T-cell (primary cell): ENCODE measurements at regions not wholly inside any gene's neighbourhood (a gene's known extent, or its start where the extent isn't known, plus 50 kb on each side); places are given as distances from the start of the nearest gene placed in this dataset.

Experiments
- ATAC-seq, 4 experiments: fragments of 200-7000 bp in 3 of 4; fragments of 150-1000 bp in 1 of 4; cut with Tn5 transposase; replicated peaks in 1 of 4; 1 replicate in 3 of 4; 2 replicates in 1 of 4; pipeline ENCODE4 v1.10.0; 2021; ENCODE audit warnings: moderate library complexity in 3 of 4, mild to moderate bottlenecking in 2 of 4, moderate number of reproducible peaks in 1 of 4
- CTCF ChIA-PET, 2 donors: fragments of 300-600 bp; sonication (Branson Sonifier 250); formaldehyde crosslinking; loops; one replicate each; lab custom pipeline; 2022; ENCODE audit warnings: antibody characterized with exemption in 2 of 2; lab: Charles Lee
- POLR2A ChIA-PET, 2 donors: fragments of 300-600 bp; sonication (Branson Sonifier 250); formaldehyde crosslinking; loops; one replicate each; lab custom pipeline; 2022; ENCODE audit warnings: antibody characterized with exemption in 2 of 2; lab: Charles Lee
- DNase-seq, 35 experiments: peaks; one replicate each; pipeline versions ENCODE4 v3.0.0 to v3.0.0-alpha.2; 2013 to 2023
- H3K27ac ChIP-seq: one replicate; pipeline ENCODE4 v1.5.1; 2013; ENCODE audit warnings: low read length
- H3K27me3 ChIP-seq, 2 experiments: replicated peaks in 1 of 2; 1 replicate in 1 of 2; 2 replicates in 1 of 2; pipeline versions ENCODE4 v1.6.1 to v1.7.0; 2013; ENCODE audit warnings: low read length in 1 of 2, mixed read lengths in 1 of 2; ENCODE audit not compliant: control insufficient read depth in 2 of 2, insufficient read depth in 2 of 2; ENCODE audit errors: extremely low read depth in 1 of 2
- H3K36me3 ChIP-seq, 2 donors: 1 replicate in 1 of 2; 2 replicates in 1 of 2; pipeline versions ENCODE4 v1.6.1 to v1.7.0; 2013; ENCODE audit warnings: low read length in 1 of 2; ENCODE audit not compliant: control insufficient read depth in 2 of 2, insufficient read depth in 1 of 2; ENCODE audit errors: extremely low read depth in 1 of 2
- H3K4me1 ChIP-seq, 2 experiments: 1 replicate in 1 of 2; 2 replicates in 1 of 2; pipeline versions ENCODE4 v1.6.1 to v1.7.0; 2013; ENCODE audit warnings: low read length in 2 of 2, mixed read lengths in 1 of 2; ENCODE audit not compliant: insufficient read depth in 2 of 2, control insufficient read depth in 1 of 2; ENCODE audit errors: extremely low read depth in 1 of 2
- H3K4me3 ChIP-seq, 2 donors: 1 replicate in 1 of 2; 2 replicates in 1 of 2; pipeline versions ENCODE4 v1.5.1 to v1.7.0; 2013; ENCODE audit warnings: mild to moderate bottlenecking in 2 of 2, low read length in 1 of 2, moderate library complexity in 1 of 2; ENCODE audit not compliant: control insufficient read depth in 1 of 2; ENCODE audit errors: extremely low read depth in 1 of 2
- H3K9me3 ChIP-seq: 2 replicates; pipeline ENCODE4 v1.7.0; 2013
- H3K27ac Mint-ChIP-seq, 2 donors: one replicate each; pipeline ENCODE4 v1.8.0; 2020 to 2021; ENCODE audit warnings: mild to moderate bottlenecking in 2 of 2, mixed read lengths in 2 of 2
- H3K27me3 Mint-ChIP-seq, 2 donors: one replicate each; pipeline ENCODE4 v1.8.0; 2021 to 2022; ENCODE audit warnings: mixed read lengths in 2 of 2
- H3K36me3 Mint-ChIP-seq: one replicate; pipeline ENCODE4 v1.8.0; 2021; ENCODE audit warnings: mixed read lengths
- H3K4me1 Mint-ChIP-seq, 3 donors: one replicate each; pipeline ENCODE4 v1.8.0; 2020 to 2022; ENCODE audit warnings: mixed read lengths in 3 of 3, mild to moderate bottlenecking in 1 of 3
- H3K4me3 Mint-ChIP-seq, 3 donors: one replicate each; pipeline ENCODE4 v1.8.0; 2020 to 2022; ENCODE audit warnings: mild to moderate bottlenecking in 3 of 3, mixed read lengths in 3 of 3, moderate library complexity in 3 of 3
- H3K9me3 Mint-ChIP-seq, 3 donors: one replicate each; pipeline ENCODE4 v1.8.0; 2020 to 2022; ENCODE audit warnings: mixed read lengths in 3 of 3
- WGBS: methylation state at CpG from one replicate; pipeline ENCODE4 v1.1.5; 2013; ENCODE audit warnings: missing lambda C conversion rate; ENCODE audit not compliant: insufficient coverage; 5-methylcytosine and 5-hydroxymethylcytosine counted together

- H3K36me3 Mint-ChIP-seq: no peaks in the 10 kb centered on the region
- DNase-seq (no peak), ATAC-seq (no peak)
- Histone ChIP-seq H3K27me3 (no peaks in the 10 kb centered on the region), H3K27ac (no peak overlapping the region), H3K4me1 (no peaks in the 10 kb centered on the region), H3K9me3 (no peaks in the 10 kb centered on the region), H3K4me3 (no peak overlapping the region), H3K36me3 (no peaks in the 10 kb centered on the region)
- no CpG with 5 or more reads among the region's 4 CpGs for WGBS
- peaks cover under 1 to 19% of the 10 kb centered on the region in 2 donors for H3K27me3 Mint-ChIP-seq
- no peak overlapping the region for H3K27ac Mint-ChIP-seq
- H3K4me1 Mint-ChIP-seq: no peaks in the 10 kb centered on the region
- no peaks in the 10 kb centered on the region for H3K9me3 Mint-ChIP-seq
- ChIA-PET CTCF (interaction anchor here in 1 of 2 donors (0.6 to 0.7 kb wide), 2 partner anchors 66 to 1477 kb away, joined by 4 to 6 read pairs; no protein-coding TSS in a partner anchor), POLR2A (interaction anchor here in 1 of 2 donors (0.6 kb wide), 1 partner anchor 540 kb away, joined by 3 read pairs; no protein-coding TSS in a partner anchor)
- no peak overlapping the region for H3K4me3 Mint-ChIP-seq
Observed at GRCh38 chrX:109827772-109828171, 94.7 kb upstream of the ACSL4 start.

DNA sequence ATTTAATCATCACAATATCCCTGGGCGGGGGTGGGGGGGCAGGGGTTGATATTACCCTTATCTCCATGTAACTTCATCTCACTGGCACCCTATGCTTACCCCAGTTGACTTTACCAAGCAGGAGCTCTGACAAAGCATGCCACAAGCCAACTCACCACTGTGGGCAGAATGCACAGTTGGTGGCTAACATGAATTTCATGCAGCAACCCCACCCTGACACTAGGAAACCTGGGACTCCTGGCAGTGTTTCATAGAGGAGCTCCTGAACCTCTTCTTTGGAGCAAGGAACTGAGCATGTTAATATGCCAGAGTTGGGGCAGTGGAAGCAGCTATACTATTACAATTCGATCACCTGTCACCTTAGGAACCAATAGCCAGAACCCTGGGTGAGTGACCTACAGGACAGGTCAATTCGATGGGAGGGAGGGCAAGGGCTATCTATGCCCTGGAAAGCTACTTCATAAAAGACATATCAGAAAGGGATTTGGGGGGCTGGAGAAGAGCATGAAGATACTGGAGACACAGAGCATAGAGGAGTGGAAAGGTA lies 97.2 kb upstream of the ACSL4 start:
- no peak for DNase-seq
- Histone ChIP-seq H3K9me3 (no peaks in the 10 kb centered on the region), H3K4me1 (no peaks in the 10 kb centered on the region), H3K36me3 (no peaks in the 10 kb centered on the region), H3K4me3 (no peak overlapping the region), H3K27me3 (no peaks in the 10 kb centered on the region), H3K27ac (no peak overlapping the region)
- Mint-ChIP-seq H3K27me3 (peaks cover 2 to 27% of the 10 kb centered on the region in 2 donors), H3K36me3 (no peaks in the 10 kb centered on the region), H3K4me3 (no peak overlapping the region), H3K4me1 (no peaks in the 10 kb centered on the region), H3K27ac (no peak overlapping the region), H3K9me3 (no peaks in the 10 kb centered on the region)
- no peak for ATAC-seq
- CTCF ChIA-PET: interaction anchor here in 1 of 2 donors (0.6 kb wide), 1 partner anchor 111 kb away, joined by 3 read pairs; no protein-coding TSS in a partner anchor
- no CpG with 5 or more reads among the region's 3 CpGs for WGBS
- POLR2A ChIA-PET: no interaction called here

DNA sequence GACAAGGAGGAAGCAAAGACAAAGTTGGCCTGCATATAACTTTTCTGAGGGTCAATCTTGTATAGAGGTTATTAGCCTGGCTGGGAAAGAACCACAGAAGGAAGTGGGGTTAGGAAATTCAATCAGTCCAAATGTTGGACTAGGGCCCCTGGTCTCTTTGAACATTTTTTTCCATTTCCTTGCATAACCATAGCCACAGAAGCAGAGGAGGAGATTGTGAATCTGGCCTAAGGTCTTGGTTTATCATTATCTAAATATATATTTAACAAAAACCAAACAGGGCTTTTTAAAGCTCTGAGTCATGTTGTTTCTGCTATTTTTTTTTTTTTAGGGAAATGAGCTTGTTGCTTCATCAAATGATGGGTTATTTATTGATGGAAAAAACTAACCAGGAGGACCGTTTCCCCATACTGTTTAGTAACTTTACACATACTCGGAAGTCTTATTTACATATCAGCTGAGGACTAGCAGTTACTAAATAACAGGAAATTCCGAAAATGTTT lies 97.7 kb upstream of the ACSL4 start:
- no peaks in the 10 kb centered on the region for H3K4me1 Mint-ChIP-seq
- H3K9me3 ChIP-seq: no peaks in the 10 kb centered on the region
- ChIA-PET POLR2A (no interaction called here), CTCF (no interaction called here)
- no peak for ATAC-seq
- no CpG with 5 or more reads among the region's 3 CpGs for WGBS
- H3K27ac ChIP-seq: no peak overlapping the region
- DNase-seq: no peak
- H3K4me3 ChIP-seq: no peak overlapping the region
- H3K27ac Mint-ChIP-seq: no peak overlapping the region
- no peaks in the 10 kb centered on the region for H3K4me1 ChIP-seq
- no peaks in the 10 kb centered on the region for H3K36me3 Mint-ChIP-seq
- peaks cover 2 to 27% of the 10 kb centered on the region in 2 donors for H3K27me3 Mint-ChIP-seq
- H3K9me3 Mint-ChIP-seq: no peaks in the 10 kb centered on the region
- H3K4me3 Mint-ChIP-seq: no peak overlapping the region
- H3K27me3 ChIP-seq: no peaks in the 10 kb centered on the region
- H3K36me3 ChIP-seq: no peaks in the 10 kb centered on the region

DNA sequence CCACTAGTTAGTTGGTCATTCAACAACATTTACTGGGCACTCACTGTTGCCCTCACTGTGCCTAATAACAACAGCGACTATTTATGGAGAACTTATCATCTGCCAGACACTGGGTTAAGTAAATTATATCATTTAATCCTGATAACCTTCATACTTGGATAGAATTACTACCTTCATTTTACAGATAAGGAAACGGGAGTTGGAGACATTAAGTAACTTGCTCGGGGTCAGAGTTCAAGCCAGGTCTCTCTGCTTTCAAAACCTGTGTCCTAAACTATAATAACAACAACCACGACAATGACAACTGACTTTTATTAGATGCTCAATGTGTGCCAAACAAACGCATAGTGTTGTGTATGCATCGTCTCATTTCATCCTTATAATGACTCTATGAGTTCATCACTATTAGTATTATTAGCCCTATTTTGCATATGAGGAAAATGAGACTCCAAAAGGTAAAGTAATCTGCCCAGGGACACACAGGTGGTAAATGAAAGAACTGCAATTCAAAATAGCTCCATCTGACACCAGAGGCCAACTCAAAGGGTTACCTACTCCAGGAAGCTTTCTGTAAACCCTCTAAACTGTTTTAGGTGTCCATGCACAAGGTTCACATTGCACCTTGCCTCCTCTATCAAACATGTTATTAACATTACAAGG lies 98.4 kb upstream of the ACSL4 start:
- no CpG with 5 or more reads among the region's 6 CpGs for WGBS
- H3K9me3 ChIP-seq: no peaks in the 10 kb centered on the region
- H3K36me3 Mint-ChIP-seq: no peaks in the 10 kb centered on the region
- H3K27ac ChIP-seq: no peak overlapping the region
- H3K4me3 Mint-ChIP-seq: no peak overlapping the region
- DNase-seq (no peak), ATAC-seq (no peak)
- ChIA-PET CTCF (no interaction called here), POLR2A (no interaction called here)
- no peaks in the 10 kb centered on the region for H3K36me3 ChIP-seq
- no peaks in the 10 kb centered on the region for H3K4me1 Mint-ChIP-seq
- no peaks in the 10 kb centered on the region for H3K4me1 ChIP-seq
- H3K27ac Mint-ChIP-seq: no peak overlapping the region
- H3K9me3 Mint-ChIP-seq: no peaks in the 10 kb centered on the region
- no peak overlapping the region for H3K4me3 ChIP-seq
- peaks cover 2 to 27% of the 10 kb centered on the region in 2 donors for H3K27me3 Mint-ChIP-seq
- H3K27me3 ChIP-seq: no peaks in the 10 kb centered on the region

- ATAC-seq (no peak), DNase-seq (no peak)
- no peaks in the 10 kb centered on the region for H3K27me3 ChIP-seq
- H3K4me3 ChIP-seq: no peak overlapping the region
- no peaks in the 10 kb centered on the region for H3K4me1 ChIP-seq
- POLR2A ChIA-PET: no interaction called here
- Mint-ChIP-seq H3K4me3 (no peak overlapping the region), H3K4me1 (no peaks in the 10 kb centered on the region), H3K27ac (no peak overlapping the region), H3K9me3 (no peaks in the 10 kb centered on the region), H3K36me3 (no peaks in the 10 kb centered on the region), H3K27me3 (peaks cover 0 to 4% of the 10 kb centered on the region in 2 donors)
- H3K27ac ChIP-seq: no peak overlapping the region
- 58% methylated on average over 2 of the region's 13 CpGs for WGBS
- no peaks in the 10 kb centered on the region for H3K9me3 ChIP-seq
- CTCF ChIA-PET: interaction anchor here in 1 of 2 donors (1.3 kb wide), 1 partner anchor 17 kb away, joined by 3 read pairs; no protein-coding TSS in a partner anchor
- H3K36me3 ChIP-seq: no peaks in the 10 kb centered on the region
Observed at GRCh38 chrX:109839694-109840567, 106.9 kb upstream of the ACSL4 start.

DNA sequence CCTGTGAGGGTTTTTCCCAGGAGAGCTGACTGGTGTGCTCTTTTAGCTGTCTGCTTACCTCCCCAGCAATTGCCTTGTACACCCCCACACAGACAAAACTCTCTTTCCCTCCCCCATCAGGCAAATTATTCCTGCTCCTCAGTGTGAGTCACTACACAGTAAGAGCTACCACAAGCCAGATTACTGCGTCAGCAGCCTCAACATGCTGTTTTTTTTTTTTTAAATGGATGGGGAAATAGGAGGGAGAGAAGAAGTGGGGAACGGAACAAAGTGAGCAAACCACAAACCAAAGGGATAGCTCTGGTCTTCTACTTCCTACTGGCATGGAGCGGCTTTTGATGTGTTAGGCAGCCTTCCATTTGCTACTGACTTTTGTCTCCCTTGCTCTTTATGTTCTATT lies 107.5 kb upstream of the ACSL4 start:
- no peaks in the 10 kb centered on the region for H3K36me3 ChIP-seq
- H3K4me1 ChIP-seq: no peaks in the 10 kb centered on the region
- Mint-ChIP-seq H3K4me3 (no peak overlapping the region), H3K36me3 (no peaks in the 10 kb centered on the region), H3K9me3 (no peaks in the 10 kb centered on the region), H3K4me1 (no peaks in the 10 kb centered on the region), H3K27ac (no peak overlapping the region), H3K27me3 (peaks cover 0 to 4% of the 10 kb centered on the region in 2 donors)
- no peak overlapping the region for H3K4me3 ChIP-seq
- no peaks in the 10 kb centered on the region for H3K9me3 ChIP-seq
- ATAC-seq (no peak), DNase-seq (no peak)
- ChIA-PET CTCF (interaction anchor here (0.6 to 1.3 kb wide), 2 partner anchors 16 to 133 kb away, joined by 3 read pairs; no protein-coding TSS in a partner anchor), POLR2A (no interaction called here)
- H3K27me3 ChIP-seq: no peaks in the 10 kb centered on the region
- no CpG with 5 or more reads among the region's 3 CpGs for WGBS
- no peak overlapping the region for H3K27ac ChIP-seq
